GM23248 (cell line): ENCODE measurements at regions not wholly inside any gene's neighbourhood (a gene's known extent, or its start where the extent isn't known, plus 50 kb on each side); places are given as distances from the start of the nearest gene placed in this dataset.

Source experiments
- DNase-seq: peaks from one replicate; pipeline ENCODE4 v3.0.0-alpha.2; 2015
- H2AFZ ChIP-seq: fragments of 200-600 bp; sonication (generic); 2 replicates; pipeline ENCODE4 v1.6.1; 2016; ENCODE audit warnings: antibody characterized with exemption
- H3F3A ChIP-seq: fragments of 200-600 bp; sonication (generic); 2 replicates; pipeline ENCODE4 v1.6.1; 2016; ENCODE audit warnings: mild to moderate bottlenecking, antibody characterized with exemption, mixed run types; ENCODE audit not compliant: insufficient read depth
- H3K27ac ChIP-seq: fragments of 200-600 bp; sonication (generic); 2 replicates; pipeline ENCODE4 v1.5.1; 2016; ENCODE audit warnings: mild to moderate bottlenecking
- H3K27me3 ChIP-seq: fragments of 200-600 bp; sonication (generic); replicated peaks from 2 replicates; pipeline ENCODE4 v1.6.1; 2016; ENCODE audit warnings: mild to moderate bottlenecking; ENCODE audit not compliant: insufficient read depth
- H3K36me3 ChIP-seq: fragments of 200-600 bp; sonication (generic); 2 replicates; pipeline ENCODE4 v1.6.1; 2016; ENCODE audit warnings: low read depth, mild to moderate bottlenecking
- H3K4me1 ChIP-seq: fragments of 200-600 bp; sonication (generic); 2 replicates; pipeline ENCODE4 v1.6.1; 2016; ENCODE audit warnings: mild to moderate bottlenecking; ENCODE audit not compliant: insufficient read depth
- H3K4me2 ChIP-seq: fragments of 200-600 bp; sonication (generic); one replicate; pipeline ENCODE4 v1.6.1; 2016; ENCODE audit warnings: mild to moderate bottlenecking; ENCODE audit not compliant: unreplicated experiment
- H3K4me3 ChIP-seq: fragments of 200-600 bp; sonication (generic); 2 replicates; pipeline ENCODE4 v1.5.1; 2016; ENCODE audit warnings: mild to moderate bottlenecking
- H3K79me2 ChIP-seq: fragments of 200-600 bp; sonication (generic); 2 replicates; pipeline ENCODE4 v1.6.1; 2016; ENCODE audit warnings: mild to moderate bottlenecking; ENCODE audit not compliant: insufficient read depth
- H3K9ac ChIP-seq: fragments of 200-600 bp; sonication (generic); 2 replicates; pipeline ENCODE4 v1.6.1; 2016; ENCODE audit warnings: mild to moderate bottlenecking
- H3K9me2 ChIP-seq: fragments of 200-600 bp; sonication (generic); 2 replicates; pipeline ENCODE4 v1.6.1; 2016; ENCODE audit warnings: mixed run types, mild to moderate bottlenecking, moderate library complexity; ENCODE audit not compliant: insufficient read depth
- H3K9me3 ChIP-seq: fragments of 200-600 bp; sonication (generic); one replicate; pipeline ENCODE4 v1.6.1; 2017; ENCODE audit warnings: low read depth
- H4K20me1 ChIP-seq: fragments of 200-600 bp; sonication (generic); 2 replicates; pipeline ENCODE4 v1.6.0; 2016; ENCODE audit not compliant: insufficient read depth
- EZH2 ChIP-seq: fragments of 200-600 bp; sonication (generic); IDR thresholded peaks from 2 replicates; pipeline ENCODE4 v1.6.1; 2018; ENCODE audit warnings: antibody characterized with exemption, mild to moderate bottlenecking; ENCODE audit not compliant: insufficient read depth, poor library complexity, severe bottlenecking
- EZH2phosphoT487 ChIP-seq: fragments of 200-600 bp; sonication (generic); IDR thresholded peaks from 2 replicates; pipeline ENCODE4 v1.6.1; 2018; ENCODE audit warnings: antibody characterized with exemption, moderate library complexity, mild to moderate bottlenecking, low read depth; ENCODE audit not compliant: insufficient read depth
- WGBS, 2 experiments: methylation state at CpG; one replicate each; pipeline ENCODE4 v1.1.6; 2015 to 2017; ENCODE audit warnings: low lambda C conversion rate in 2 of 2, low coverage in 1 of 2; ENCODE audit errors: missing lambda C conversion rate in 2 of 2; 5-methylcytosine and 5-hydroxymethylcytosine counted together
- in situ Hi-C: fragments of 300-500 bp; cut with MboI; formaldehyde crosslinking; loops from 2 replicates; pipeline ENCODE4 v1.15.0; 2020

DNA sequence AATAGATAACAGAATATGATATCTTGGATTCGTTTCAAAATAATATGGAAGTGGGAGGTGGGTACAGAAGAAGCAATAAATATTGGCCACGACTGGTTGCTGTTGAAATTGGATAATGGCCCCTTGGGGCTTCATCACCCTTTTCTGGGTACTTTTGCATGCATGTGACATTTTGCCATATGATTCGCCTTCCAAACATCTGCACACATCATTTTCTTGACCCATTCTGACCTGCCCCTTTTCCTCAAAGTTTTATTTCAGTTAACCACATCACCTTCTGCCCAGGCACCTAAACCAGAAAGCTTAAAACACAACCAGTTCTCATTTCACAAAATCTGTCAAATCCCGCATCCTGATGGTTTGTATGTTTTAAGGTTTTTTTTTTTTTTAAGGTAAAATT, 116.7 kb upstream of the AGAP1 start:
- H3K9me2 ChIP-seq = no peaks in the 10 kb centered on the region
- no peak overlapping the region for H3K9ac ChIP-seq
- no peaks in the 10 kb centered on the region for H3K27me3 ChIP-seq
- H3K79me2 ChIP-seq = no peaks in the 10 kb centered on the region
- DNase-seq = no peak
- H3K4me3 ChIP-seq = no peak overlapping the region
- no peak overlapping the region for H3K27ac ChIP-seq
- no peak overlapping the region for H3K4me2 ChIP-seq
- 50 to 59% methylated on average over 4 of the region's 4 CpGs for WGBS, 2 experiments
- no peaks in the 10 kb centered on the region for H4K20me1 ChIP-seq
- in situ Hi-C loops = no loop called here
- H3K4me1 ChIP-seq = peaks cover 17% of the 10 kb centered on the region
- H3K36me3 ChIP-seq = no peaks in the 10 kb centered on the region
- H3K9me3 ChIP-seq = no peaks in the 10 kb centered on the region
- TF ChIP-seq EZH2phosphoT487 = no peak
- no peak for TF ChIP-seq EZH2
- H2AFZ ChIP-seq = no peak overlapping the region
- H3F3A ChIP-seq = 0 out of 2 replicates have a peak, but pooled peaks cover 7% of the 10 kb centered on the region

- 49 to 62% methylated on average over 4 of the region's 4 CpGs for WGBS, 2 experiments
- Histone ChIP-seq H3K9me2 (no peaks in the 10 kb centered on the region), H3K9ac (no peak overlapping the region), H3K4me2 (no peak overlapping the region), H2AFZ (no peak overlapping the region), H3K4me1 (peaks cover 17% of the 10 kb centered on the region), H3F3A (0 out of 2 replicates have a peak, but pooled peaks cover 7% of the 10 kb centered on the region), H4K20me1 (no peaks in the 10 kb centered on the region), H3K4me3 (no peak overlapping the region), H3K79me2 (no peaks in the 10 kb centered on the region), H3K27me3 (no peaks in the 10 kb centered on the region), H3K36me3 (no peaks in the 10 kb centered on the region), H3K9me3 (no peaks in the 10 kb centered on the region), H3K27ac (no peak overlapping the region)
- in situ Hi-C loops = no loop called here
- TF ChIP-seq EZH2 (no peak), EZH2phosphoT487 (no peak)
- DNase-seq = peak; percentile 69
Measured at GRCh38 chr2:235378246-235378645, 115.6 kb upstream of the AGAP1 start.

DNA sequence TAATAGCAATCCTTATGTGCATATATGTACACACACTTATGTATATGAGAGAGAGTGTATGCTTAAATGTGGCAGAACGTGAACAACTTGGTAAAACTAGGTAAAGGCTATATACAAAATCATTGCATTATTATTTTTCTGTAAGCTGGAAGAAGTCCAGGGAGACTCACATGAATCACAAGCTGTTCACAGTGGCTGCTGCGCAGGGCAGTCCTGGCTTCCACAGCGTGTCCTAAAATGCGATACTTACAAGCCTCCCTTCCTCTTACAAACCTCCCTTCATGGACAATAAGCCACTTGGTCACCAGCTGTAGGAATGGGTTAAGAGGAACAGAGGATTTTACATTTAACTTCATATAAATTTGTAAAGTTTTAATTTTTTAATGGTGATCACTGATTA, 114.9 kb upstream of the AGAP1 start:
- in situ Hi-C loops = no loop called here
- Histone ChIP-seq H3K27ac (no peak overlapping the region), H3K79me2 (no peaks in the 10 kb centered on the region), H3F3A (0 out of 2 replicates have a peak, but pooled peaks cover 7% of the 10 kb centered on the region), H2AFZ (no peak overlapping the region), H3K4me2 (no peak overlapping the region), H3K4me3 (no peak overlapping the region), H3K9ac (no peak overlapping the region), H3K36me3 (no peaks in the 10 kb centered on the region), H3K27me3 (no peaks in the 10 kb centered on the region), H3K9me2 (no peaks in the 10 kb centered on the region), H3K9me3 (no peaks in the 10 kb centered on the region), H3K4me1 (peaks cover 17% of the 10 kb centered on the region), H4K20me1 (no peaks in the 10 kb centered on the region)
- DNase-seq = no peak
- TF ChIP-seq EZH2 (no peak), EZH2phosphoT487 (no peak)
- 96% methylated on average over 4 of the region's 4 CpGs for WGBS, 2 experiments

DNA sequence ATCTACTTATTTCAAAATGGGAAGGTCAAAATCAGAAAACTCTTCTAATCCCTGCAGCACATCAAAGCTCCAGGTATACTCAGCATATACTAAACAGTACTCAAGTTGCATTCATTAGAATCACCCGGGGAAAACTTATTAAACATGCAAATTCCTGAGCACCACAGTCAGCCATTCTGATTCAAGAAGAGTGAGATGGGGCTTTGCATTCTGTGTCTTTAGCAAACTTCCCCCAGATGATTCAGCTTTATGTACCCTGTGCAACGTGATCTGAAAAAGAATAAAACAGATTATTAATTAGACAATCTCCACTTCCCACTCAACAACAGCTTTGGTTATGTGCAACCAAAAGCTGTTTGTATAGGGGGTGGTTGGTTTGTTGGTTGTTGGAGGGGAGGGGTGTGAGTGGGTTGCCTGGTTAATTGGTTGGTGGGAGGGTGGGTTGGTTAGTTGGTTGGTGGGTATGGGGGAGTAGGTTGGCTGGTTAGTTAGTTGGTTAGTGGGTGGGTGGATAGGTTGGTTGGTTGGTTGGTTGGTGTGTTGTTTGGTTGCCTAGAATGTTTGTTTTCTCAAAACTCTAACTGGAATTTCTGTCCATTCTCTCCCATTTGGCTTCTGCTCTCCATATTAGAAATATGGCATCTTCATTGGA, 112.5 kb upstream of the AGAP1 start:
- H3K9ac ChIP-seq = no peak overlapping the region
- peaks cover 17% of the 10 kb centered on the region for H3K4me1 ChIP-seq
- no peak overlapping the region for H3K4me2 ChIP-seq
- H3K79me2 ChIP-seq = no peaks in the 10 kb centered on the region
- WGBS, 2 experiments = 2 to 7% methylated on average over 2 of the region's 2 CpGs
- in situ Hi-C loops = no loop called here
- no peaks in the 10 kb centered on the region for H3K9me2 ChIP-seq
- H2AFZ ChIP-seq = no peak overlapping the region
- TF ChIP-seq EZH2 = no peak
- TF ChIP-seq EZH2phosphoT487 = no peak
- H3K4me3 ChIP-seq = no peak overlapping the region
- no peaks in the 10 kb centered on the region for H3K9me3 ChIP-seq
- H3K27ac ChIP-seq = no peak overlapping the region
- H3F3A ChIP-seq = 0 out of 2 replicates have a peak, but pooled peaks cover 7% of the 10 kb centered on the region
- H4K20me1 ChIP-seq = no peaks in the 10 kb centered on the region
- DNase-seq = peak; percentile 72
- H3K36me3 ChIP-seq = no peaks in the 10 kb centered on the region
- no peaks in the 10 kb centered on the region for H3K27me3 ChIP-seq

GRCh38 chr2:235382179-235382578, 111.7 kb upstream of the AGAP1 start:
- Histone ChIP-seq H2AFZ (no peak overlapping the region), H3K9ac (no peak overlapping the region), H3F3A (0 out of 2 replicates have a peak, but pooled peaks cover 7% of the 10 kb centered on the region), H3K36me3 (no peaks in the 10 kb centered on the region), H4K20me1 (no peaks in the 10 kb centered on the region), H3K9me2 (no peaks in the 10 kb centered on the region), H3K4me1 (peaks cover 15% of the 10 kb centered on the region), H3K9me3 (no peaks in the 10 kb centered on the region), H3K4me2 (no peak overlapping the region), H3K27ac (no peak overlapping the region), H3K79me2 (no peaks in the 10 kb centered on the region), H3K4me3 (no peak overlapping the region), H3K27me3 (no peaks in the 10 kb centered on the region)
- DNase-seq = peak; percentile 40
- whole genome bisulfite sequencing, 2 experiments = 20 to 28% methylated on average over 6 of the region's 6 CpGs
- in situ Hi-C loops = no loop called here
- TF ChIP-seq EZH2phosphoT487 (no peak), EZH2 (no peak)
